ENCODE measurements at regions not wholly inside any gene's neighbourhood (a gene's known extent, or its start where the extent isn't known, plus 50 kb on each side); places are given as distances from the start of the nearest gene placed in this dataset.
A peak's percentile ranks its signal among the peaks of the same experiment; 100 is the strongest.

DNA sequence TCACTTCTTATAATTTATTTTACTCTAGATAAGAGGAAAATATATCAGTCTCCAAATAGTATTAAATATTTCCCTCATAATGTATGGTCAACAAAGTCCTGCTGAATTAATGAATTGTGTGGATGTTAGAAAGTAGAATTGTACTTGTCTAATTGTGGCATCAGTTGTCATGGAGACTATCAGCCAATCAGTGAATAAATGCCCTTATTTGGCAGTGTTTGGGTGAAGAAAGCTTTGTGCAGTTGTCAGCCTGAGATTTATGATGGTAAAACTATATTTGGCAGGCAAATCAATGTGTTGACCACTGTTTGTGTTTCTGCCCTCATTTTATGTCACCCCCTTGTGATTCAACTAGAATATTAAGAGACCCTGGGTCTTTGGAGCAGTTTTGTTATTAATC, 293.6 kb upstream of the MDFIC2 start:
- TF ChIP-seq EZH2 (IDR thresholded peaks at IDR 0.05; ENCODE audit: borderline replicate concordance, low read depth, low read length, poor library complexity, severe bottlenecking) = no peak
- TF ChIP-seq, protein P1, sequence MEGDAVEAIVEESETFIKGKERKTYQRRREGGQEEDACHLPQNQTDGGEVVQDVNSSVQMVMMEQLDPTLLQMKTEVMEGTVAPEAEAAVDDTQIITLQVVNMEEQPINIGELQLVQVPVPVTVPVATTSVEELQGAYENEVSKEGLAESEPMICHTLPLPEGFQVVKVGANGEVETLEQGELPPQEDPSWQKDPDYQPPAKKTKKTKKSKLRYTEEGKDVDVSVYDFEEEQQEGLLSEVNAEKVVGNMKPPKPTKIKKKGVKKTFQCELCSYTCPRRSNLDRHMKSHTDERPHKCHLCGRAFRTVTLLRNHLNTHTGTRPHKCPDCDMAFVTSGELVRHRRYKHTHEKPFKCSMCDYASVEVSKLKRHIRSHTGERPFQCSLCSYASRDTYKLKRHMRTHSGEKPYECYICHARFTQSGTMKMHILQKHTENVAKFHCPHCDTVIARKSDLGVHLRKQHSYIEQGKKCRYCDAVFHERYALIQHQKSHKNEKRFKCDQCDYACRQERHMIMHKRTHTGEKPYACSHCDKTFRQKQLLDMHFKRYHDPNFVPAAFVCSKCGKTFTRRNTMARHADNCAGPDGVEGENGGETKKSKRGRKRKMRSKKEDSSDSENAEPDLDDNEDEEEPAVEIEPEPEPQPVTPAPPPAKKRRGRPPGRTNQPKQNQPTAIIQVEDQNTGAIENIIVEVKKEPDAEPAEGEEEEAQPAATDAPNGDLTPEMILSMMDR (conservative IDR thresholded peaks at IDR 0.05; ENCODE audit: low read depth, low read length) = no peak
- ChIA-PET POLR2A (ENCODE audit: low non-redundant PET) (no interaction called here), CTCF (no interaction called here)
- DNase-seq (ENCODE audit: low spot score) = peak; percentile 9
- Histone ChIP-seq H3K4me3 (ENCODE audit: low read depth, low read length, poor library complexity, severe bottlenecking) (no peak overlapping the region), H3K9me3 (ENCODE audit: low read depth, low read length, poor library complexity, severe bottlenecking) (no peaks in the 10 kb centered on the region), H3K27me3 (replicated peaks; ENCODE audit: insufficient read depth, low read depth, low read length, poor library complexity) (no peaks in the 10 kb centered on the region), H3K36me3 (ENCODE audit: insufficient read depth, low read length, poor library complexity, severe bottlenecking) (no peaks in the 10 kb centered on the region), H3K4me1 (ENCODE audit: insufficient read depth, low read length, poor library complexity, severe bottlenecking) (no peaks in the 10 kb centered on the region), H3K27ac (ENCODE audit: low read depth, low read length, poor library complexity, severe bottlenecking) (no peak overlapping the region)
- intact Hi-C loops (cut with micrococcal nuclease; ENCODE audit: unreplicated experiment) = no loop called here
- no TSS peak for BruUV-seq (replicated peaks)

DNA sequence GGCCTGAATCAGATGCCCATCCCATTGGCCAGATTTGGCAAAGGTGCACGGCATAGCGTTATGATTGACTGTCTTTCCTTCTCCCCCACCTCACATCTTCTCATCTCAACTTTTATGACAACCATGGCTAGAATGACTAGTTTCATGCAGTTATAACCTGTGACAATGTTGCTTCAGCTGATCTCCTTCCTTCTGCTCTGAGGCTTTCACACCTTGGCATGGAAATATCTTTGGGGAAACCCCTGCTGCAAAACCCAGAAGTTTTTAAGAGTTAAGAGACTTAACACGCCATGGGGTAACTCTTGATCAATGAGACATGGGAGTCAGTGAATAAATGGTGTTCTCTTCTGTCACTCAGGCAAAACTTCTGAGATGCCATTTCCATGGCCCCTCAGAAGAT, 290.7 kb upstream of the MDFIC2 start:
- no peak for DNase-seq (ENCODE audit: low spot score)
- H3K4me1 ChIP-seq (ENCODE audit: insufficient read depth, low read length, poor library complexity, severe bottlenecking) = no peaks in the 10 kb centered on the region
- H3K27ac ChIP-seq (ENCODE audit: low read depth, low read length, poor library complexity, severe bottlenecking) = no peak overlapping the region
- POLR2A ChIA-PET (ENCODE audit: low non-redundant PET) = no interaction called here
- no peak overlapping the region for H3K4me3 ChIP-seq (ENCODE audit: low read depth, low read length, poor library complexity, severe bottlenecking)
- no peaks in the 10 kb centered on the region for H3K36me3 ChIP-seq (ENCODE audit: insufficient read depth, low read length, poor library complexity, severe bottlenecking)
- H3K27me3 ChIP-seq (replicated peaks; ENCODE audit: insufficient read depth, low read depth, low read length, poor library complexity) = no peaks in the 10 kb centered on the region
- H3K9me3 ChIP-seq (ENCODE audit: low read depth, low read length, poor library complexity, severe bottlenecking) = no peaks in the 10 kb centered on the region
- intact Hi-C loops (cut with micrococcal nuclease; ENCODE audit: unreplicated experiment) = no loop called here
- no TSS peak for BruUV-seq (replicated peaks)
- TF ChIP-seq EZH2 (IDR thresholded peaks at IDR 0.05; ENCODE audit: borderline replicate concordance, low read depth, low read length, poor library complexity, severe bottlenecking) = no peak
- TF ChIP-seq, protein P1 (conservative IDR thresholded peaks at IDR 0.05; ENCODE audit: low read depth, low read length) = no peak
- CTCF ChIA-PET = no interaction called here

DNA sequence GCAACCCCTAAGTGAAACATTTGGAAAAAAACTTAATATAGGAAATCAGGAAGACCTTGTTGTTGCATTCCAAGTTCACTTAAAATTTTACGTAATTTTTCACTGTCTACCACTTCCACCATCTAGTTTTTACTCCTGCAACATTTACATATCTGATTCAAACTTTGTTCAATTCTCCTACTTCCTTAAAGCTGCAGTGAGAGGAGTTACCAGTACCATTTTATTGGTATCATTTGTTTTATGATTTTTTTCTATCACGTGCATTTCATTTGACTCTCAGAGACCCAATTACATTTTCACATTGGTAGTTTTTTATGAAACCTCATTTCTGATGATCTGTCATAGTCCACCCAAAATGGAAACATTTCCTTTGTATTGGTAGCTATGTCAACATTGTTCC, 284.9 kb upstream of the MDFIC2 start:
- intact Hi-C loops (cut with micrococcal nuclease; ENCODE audit: unreplicated experiment) = no loop called here
- no peak for DNase-seq (ENCODE audit: low spot score)
- no peaks in the 10 kb centered on the region for H3K27me3 ChIP-seq (replicated peaks; ENCODE audit: insufficient read depth, low read depth, low read length, poor library complexity)
- POLR2A ChIA-PET (ENCODE audit: low non-redundant PET) = no interaction called here
- H3K4me1 ChIP-seq (ENCODE audit: insufficient read depth, low read length, poor library complexity, severe bottlenecking) = no peaks in the 10 kb centered on the region
- CTCF ChIA-PET = no interaction called here
- no TSS peak for BruUV-seq (replicated peaks)
- no peak overlapping the region for H3K27ac ChIP-seq (ENCODE audit: low read depth, low read length, poor library complexity, severe bottlenecking)
- H3K4me3 ChIP-seq (ENCODE audit: low read depth, low read length, poor library complexity, severe bottlenecking) = no peak overlapping the region
- no peaks in the 10 kb centered on the region for H3K9me3 ChIP-seq (ENCODE audit: low read depth, low read length, poor library complexity, severe bottlenecking)
- TF ChIP-seq, protein P1 (conservative IDR thresholded peaks at IDR 0.05; ENCODE audit: low read depth, low read length) = no peak
- TF ChIP-seq EZH2 (IDR thresholded peaks at IDR 0.05; ENCODE audit: borderline replicate concordance, low read depth, low read length, poor library complexity, severe bottlenecking) = no peak
- H3K36me3 ChIP-seq (ENCODE audit: insufficient read depth, low read length, poor library complexity, severe bottlenecking) = no peaks in the 10 kb centered on the region
